Astrocyte (in vitro differentiated cells and primary cell): ENCODE measurements at regions not wholly inside any gene's neighbourhood (a gene's known extent, or its start where the extent isn't known, plus 50 kb on each side); places are given as distances from the start of the nearest gene placed in this dataset.

Experiments
- DNase-seq: peaks from one replicate; pipeline ENCODE4 v3.0.0-alpha.2; 2010; ENCODE audit warnings: low read depth
- FAIRE-seq: peaks from 2 replicates; lab custom pipeline; 2011; peaks lifted over from hg19 to GRCh38; lab: Jason Lieb, UNC
- H2AFZ ChIP-seq: 2 replicates; pipeline ENCODE4 v1.6.0; 2012; ENCODE audit warnings: low read depth, low read length, inconsistent platforms
- H3K27ac ChIP-seq: 2 replicates; pipeline ENCODE4 v1.5.1; 2011; ENCODE audit warnings: low read depth, low read length, inconsistent platforms
- H3K27me3 ChIP-seq: 2 replicates; pipeline ENCODE4 v1.6.0; 2011; ENCODE audit warnings: low read length, inconsistent platforms; ENCODE audit not compliant: insufficient read depth
- H3K36me3 ChIP-seq: 2 replicates; pipeline ENCODE4 v1.5.1; 2011; ENCODE audit warnings: low read length, inconsistent platforms; ENCODE audit not compliant: insufficient read depth
- H3K4me1 ChIP-seq: 2 replicates; pipeline ENCODE4 v1.5.1; 2011; ENCODE audit warnings: low read length, inconsistent platforms; ENCODE audit not compliant: insufficient read depth
- H3K4me2 ChIP-seq: 2 replicates; pipeline ENCODE4 v1.6.0; 2012; ENCODE audit warnings: low read length, inconsistent platforms
- H3K4me3 ChIP-seq: 2 replicates; pipeline ENCODE4 v1.5.1; 2011; ENCODE audit warnings: low read depth, mild to moderate bottlenecking, low read length, inconsistent platforms; ENCODE audit not compliant: insufficient read depth
- H3K79me2 ChIP-seq: 2 replicates; pipeline ENCODE4 v1.6.0; 2012; ENCODE audit warnings: mild to moderate bottlenecking, low read length, inconsistent platforms; ENCODE audit not compliant: insufficient read depth
- H3K9ac ChIP-seq: 2 replicates; pipeline ENCODE4 v1.6.0; 2012; ENCODE audit warnings: mild to moderate bottlenecking, low read length, inconsistent platforms
- H3K9me3 ChIP-seq: 2 replicates; pipeline ENCODE4 v1.5.1; 2012; ENCODE audit warnings: low read depth, mild to moderate bottlenecking, low read length, inconsistent platforms; ENCODE audit not compliant: insufficient read depth
- H4K20me1 ChIP-seq: 2 replicates; pipeline ENCODE4 v1.6.0; 2012; ENCODE audit warnings: low read length, inconsistent platforms; ENCODE audit not compliant: insufficient read depth
- H3K27ac Mint-ChIP-seq: one replicate; pipeline ENCODE4 v1.8.0; 2021; ENCODE audit warnings: mild to moderate bottlenecking, mixed read lengths; ENCODE audit not compliant: unreplicated experiment
- H3K27me3 Mint-ChIP-seq: one replicate; pipeline ENCODE4 v1.8.0; 2021; ENCODE audit warnings: low read depth, mixed read lengths; ENCODE audit not compliant: unreplicated experiment
- H3K36me3 Mint-ChIP-seq: one replicate; pipeline ENCODE4 v1.8.0; 2021; ENCODE audit warnings: low read depth, mixed read lengths; ENCODE audit not compliant: unreplicated experiment
- H3K4me1 Mint-ChIP-seq: one replicate; pipeline ENCODE4 v1.8.0; 2021; ENCODE audit warnings: low read depth, mixed read lengths; ENCODE audit not compliant: unreplicated experiment
- H3K4me3 Mint-ChIP-seq: one replicate; pipeline ENCODE4 v1.8.0; 2021; ENCODE audit warnings: mild to moderate bottlenecking, moderate library complexity, mixed read lengths; ENCODE audit not compliant: unreplicated experiment
- H3K9me3 Mint-ChIP-seq: one replicate; pipeline ENCODE4 v1.8.0; 2021; ENCODE audit warnings: mild to moderate bottlenecking, mixed read lengths; ENCODE audit not compliant: unreplicated experiment
- CTCF ChIP-seq: IDR thresholded peaks from 2 replicates; pipeline ENCODE4 v1.5.1; 2011; ENCODE audit warnings: low read depth, mild to moderate bottlenecking, inconsistent platforms, low read length, moderate library complexity; ENCODE audit not compliant: insufficient read depth
- EZH2 ChIP-seq: IDR thresholded peaks from 2 replicates; pipeline ENCODE4 v1.6.1; 2012; ENCODE audit warnings: mild to moderate bottlenecking, low read length, inconsistent platforms; ENCODE audit not compliant: insufficient read depth

- Mint-ChIP-seq H3K4me1 (no peaks in the 10 kb centered on the region), H3K4me3 (no peak overlapping the region), H3K27ac (no peak overlapping the region), H3K9me3 (no peaks in the 10 kb centered on the region), H3K27me3 (peaks cover 13% of the 10 kb centered on the region), H3K36me3 (no peaks in the 10 kb centered on the region)
- no peaks in the 10 kb centered on the region for H3K4me1 ChIP-seq
- no peaks in the 10 kb centered on the region for H3K36me3 ChIP-seq
- no peaks in the 10 kb centered on the region for H3K9me3 ChIP-seq
- peaks cover 11% of the 10 kb centered on the region for H3K27me3 ChIP-seq
- H3K27ac ChIP-seq, result no peak overlapping the region
- H3K9ac ChIP-seq, result no peak overlapping the region
- H4K20me1 ChIP-seq, result no peaks in the 10 kb centered on the region
- no peak overlapping the region for H2AFZ ChIP-seq
- FAIRE-seq, result no peak
- TF ChIP-seq CTCF (no peak), EZH2 (no peak)
- no peak overlapping the region for H3K4me2 ChIP-seq
- no peak overlapping the region for H3K4me3 ChIP-seq
- no peaks in the 10 kb centered on the region for H3K79me2 ChIP-seq
- no peak for DNase-seq
Observed at GRCh38 chr7:112399501-112399900, 50.8 kb upstream of the IFRD1 start.

- peaks cover 9% of the 10 kb centered on the region for H3K27me3 ChIP-seq
- Mint-ChIP-seq H3K27ac (no peak overlapping the region), H3K4me1 (no peaks in the 10 kb centered on the region), H3K4me3 (no peak overlapping the region), H3K27me3 (peaks cover 13% of the 10 kb centered on the region), H3K9me3 (no peaks in the 10 kb centered on the region), H3K36me3 (no peaks in the 10 kb centered on the region)
- H3K4me3 ChIP-seq, result no peak overlapping the region
- no peak overlapping the region for H3K27ac ChIP-seq
- DNase-seq, result peak; percentile 9
- H3K79me2 ChIP-seq, result no peaks in the 10 kb centered on the region
- H3K4me2 ChIP-seq, result no peak overlapping the region
- no peak for TF ChIP-seq CTCF
- TF ChIP-seq EZH2, result no peak
- peak; percentile 39 for FAIRE-seq
- H3K36me3 ChIP-seq, result no peaks in the 10 kb centered on the region
- no peak overlapping the region for H3K9ac ChIP-seq
- H2AFZ ChIP-seq, result no peak overlapping the region
- H3K9me3 ChIP-seq, result no peaks in the 10 kb centered on the region
- no peaks in the 10 kb centered on the region for H4K20me1 ChIP-seq
- no peaks in the 10 kb centered on the region for H3K4me1 ChIP-seq
Observed at GRCh38 chr7:112400141-112400540, 50.1 kb upstream of the IFRD1 start.
